ENCODE measurements at regions not wholly inside any gene's neighbourhood (a gene's known extent, or its start where the extent isn't known, plus 50 kb on each side); places are given as distances from the start of the nearest gene placed in this dataset.

DNA sequence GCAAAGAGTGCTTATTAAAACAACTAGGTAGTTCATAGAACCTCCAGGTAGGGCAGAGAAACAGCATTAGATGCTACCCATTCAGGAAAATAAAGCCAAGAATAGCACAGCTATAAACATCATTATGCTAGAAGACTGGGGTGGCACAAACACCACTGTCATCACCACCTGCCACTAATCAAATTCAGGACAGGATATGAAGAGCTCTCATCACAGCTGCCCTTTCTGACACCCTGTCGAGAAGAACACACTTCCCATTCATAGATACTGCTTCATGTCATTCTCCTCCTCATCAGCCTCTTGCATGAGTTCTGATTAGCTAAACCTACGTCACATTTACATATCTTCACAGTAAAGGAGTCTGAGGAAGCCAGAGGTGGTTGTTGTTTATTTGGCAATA is 692.3 kb upstream of the HS3ST1 start:
- no peak for TF ChIP-seq CTCF (conservative IDR thresholded peaks at IDR 0.05)
- Mint-ChIP-seq H3K4me3 (no peak overlapping the region), H3K9me3 (peaks cover 6% of the 10 kb centered on the region), H3K36me3 (ENCODE audit: low read depth) (no peaks in the 10 kb centered on the region), H3K4me1 (no peaks in the 10 kb centered on the region), H3K27me3 (ENCODE audit: insufficient read depth) (no peaks in the 10 kb centered on the region), H3K27ac (no peak overlapping the region)
- Histone ChIP-seq H3K27ac (ENCODE audit: low read depth, low read length) (no peak overlapping the region), H3K36me3 (ENCODE audit: control insufficient read depth, insufficient read depth, low read length) (no peaks in the 10 kb centered on the region), H3K9me3 (ENCODE audit: control insufficient read depth, low read length) (peaks cover 23% of the 10 kb centered on the region), H3K9ac (ENCODE audit: extremely low read depth, low read length, poor library complexity, severe bottlenecking) (no peak overlapping the region), H3K27me3 (ENCODE audit: control insufficient read depth, insufficient read depth, low read length, poor library complexity, severe bottlenecking) (no peaks in the 10 kb centered on the region), H3K4me1 (ENCODE audit: control insufficient read depth, insufficient read depth, low read length) (no peaks in the 10 kb centered on the region), H3K4me3 (ENCODE audit: low read length) (no peak overlapping the region)
- no peak for DNase-seq
- WGBS, 2 experiments (ENCODE audit: insufficient coverage in 1 of 2, insufficient read length in 1 of 2) = 85% methylated on average over 1 of the region's 2 CpGs; no CpG with 5 or more reads in 1 of the 2 experiments

GRCh38 chr4:12118651-12119213 is 690.0 kb upstream of the HS3ST1 start:
- Histone ChIP-seq H3K9ac (ENCODE audit: extremely low read depth, low read length, poor library complexity, severe bottlenecking) (no peak overlapping the region), H3K27me3 (ENCODE audit: control insufficient read depth, insufficient read depth, low read length, poor library complexity, severe bottlenecking) (no peaks in the 10 kb centered on the region), H3K9me3 (ENCODE audit: control insufficient read depth, low read length) (peaks cover 36% of the 10 kb centered on the region), H3K4me3 (ENCODE audit: low read length) (no peak overlapping the region), H3K27ac (ENCODE audit: low read depth, low read length) (no peak overlapping the region), H3K36me3 (ENCODE audit: control insufficient read depth, insufficient read depth, low read length) (no peaks in the 10 kb centered on the region), H3K4me1 (ENCODE audit: control insufficient read depth, insufficient read depth, low read length) (no peaks in the 10 kb centered on the region)
- Mint-ChIP-seq H3K4me3 (no peak overlapping the region), H3K27me3 (ENCODE audit: insufficient read depth) (no peaks in the 10 kb centered on the region), H3K36me3 (ENCODE audit: low read depth) (peaks cover 2% of the 10 kb centered on the region), H3K9me3 (peaks cover 22% of the 10 kb centered on the region), H3K4me1 (no peaks in the 10 kb centered on the region), H3K27ac (no peak overlapping the region)
- TF ChIP-seq CTCF (conservative IDR thresholded peaks at IDR 0.05) = no peak
- DNase-seq = no peak
- 100% methylated on average over 2 of the region's 2 CpGs; no CpG with 5 or more reads in 1 of the 2 experiments for WGBS, 2 experiments (ENCODE audit: insufficient coverage in 1 of 2, insufficient read length in 1 of 2)

DNA sequence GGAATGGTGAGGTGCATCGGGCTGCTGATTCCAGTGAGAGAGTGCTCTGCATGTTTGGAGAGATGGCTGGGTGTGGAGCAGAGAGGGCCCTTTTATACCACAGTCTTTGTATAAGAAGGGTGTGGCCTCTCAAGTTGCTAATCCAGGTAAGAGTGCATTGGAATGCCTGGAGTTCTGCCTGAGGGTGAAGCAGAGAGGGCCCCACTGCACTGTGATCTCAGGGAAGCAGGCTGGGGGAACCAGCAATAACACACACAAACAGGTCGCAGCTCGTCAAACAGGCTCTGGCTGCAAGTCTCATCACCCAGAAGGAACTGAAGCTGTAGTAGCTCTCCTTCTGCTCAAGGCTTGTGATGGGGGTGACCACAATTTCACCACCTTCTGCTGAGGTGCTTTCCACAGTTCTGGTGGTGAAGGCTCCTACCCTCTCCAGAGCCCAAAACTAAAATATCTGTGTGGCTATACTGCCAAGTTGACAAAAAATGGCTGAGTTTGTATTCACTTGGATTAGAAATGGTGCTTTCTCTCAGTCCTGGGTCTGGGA is 687.4 kb upstream of the HS3ST1 start:
- H3K4me3 ChIP-seq (ENCODE audit: low read length) = no peak overlapping the region
- H3K4me1 Mint-ChIP-seq = no peaks in the 10 kb centered on the region
- no peak for TF ChIP-seq CTCF (conservative IDR thresholded peaks at IDR 0.05)
- H3K9me3 Mint-ChIP-seq = peaks cover 39% of the 10 kb centered on the region
- no peak overlapping the region for H3K9ac ChIP-seq (ENCODE audit: extremely low read depth, low read length, poor library complexity, severe bottlenecking)
- no peak overlapping the region for H3K27ac Mint-ChIP-seq
- H3K27me3 ChIP-seq (ENCODE audit: control insufficient read depth, insufficient read depth, low read length, poor library complexity, severe bottlenecking) = no peaks in the 10 kb centered on the region
- H3K4me3 Mint-ChIP-seq = no peak overlapping the region
- H3K36me3 Mint-ChIP-seq (ENCODE audit: low read depth) = peaks cover 2% of the 10 kb centered on the region
- 89 to 91% methylated on average over 3 of the region's 3 CpGs for WGBS, 2 experiments (ENCODE audit: insufficient coverage in 1 of 2, insufficient read length in 1 of 2)
- H3K4me1 ChIP-seq (ENCODE audit: control insufficient read depth, insufficient read depth, low read length) = no peaks in the 10 kb centered on the region
- no peaks in the 10 kb centered on the region for H3K27me3 Mint-ChIP-seq (ENCODE audit: insufficient read depth)
- no peak overlapping the region for H3K27ac ChIP-seq (ENCODE audit: low read depth, low read length)
- no peaks in the 10 kb centered on the region for H3K36me3 ChIP-seq (ENCODE audit: control insufficient read depth, insufficient read depth, low read length)
- no peak for DNase-seq
- H3K9me3 ChIP-seq (ENCODE audit: control insufficient read depth, low read length) = peaks cover 31% of the 10 kb centered on the region
